GM12878 (cell line): ENCODE measurements at regions not wholly inside any gene's neighbourhood (a gene's known extent, or its start where the extent isn't known, plus 50 kb on each side); places are given as distances from the start of the nearest gene placed in this dataset.

Experiments used
- BACH1 ChIP-seq: fragments of 450-650 bp; IDR thresholded peaks from 2 replicates; pipeline ENCODE4 v1.6.1; 2017; ENCODE audit warnings: mild to moderate bottlenecking, borderline replicate concordance
- BCL11A ChIP-seq: IDR thresholded peaks from 2 replicates; pipeline ENCODE4 v1.6.1; 2011; ENCODE audit warnings: low read depth, low read length
- CEBPB ChIP-seq, 2 experiments: fragments of 150-350 bp in 1 of 2; IDR thresholded peaks; 2 replicates each; pipeline ENCODE4 v1.6.1; 2012 to 2014; ENCODE audit warnings: low read depth in 2 of 2, low read length in 2 of 2, borderline replicate concordance in 1 of 2, inconsistent platforms in 1 of 2
- EP300 ChIP-seq, 2 experiments: fragments of 150-350 bp in 1 of 2; IDR thresholded peaks; 2 replicates each; pipeline ENCODE4 v1.6.1; 2011 to 2012; ENCODE audit warnings: low read depth in 2 of 2, low read length in 2 of 2, borderline replicate concordance in 1 of 2, improper control_type of control experiment in 1 of 2, inconsistent platforms in 1 of 2; ENCODE audit not compliant: control insufficient read depth in 1 of 2
- ESRRA ChIP-seq: IDR thresholded peaks from 2 replicates; pipeline ENCODE4 v1.6.1; 2012; ENCODE audit warnings: mild to moderate bottlenecking, low read length, improper control_type of control experiment
- FOS ChIP-seq: IDR thresholded peaks from 3 replicates; pipeline ENCODE4 v1.6.1; 2011; ENCODE audit warnings: borderline replicate concordance; ENCODE audit not compliant: insufficient read length; ENCODE audit errors: extremely low read depth
- JUND ChIP-seq: IDR thresholded peaks from 2 replicates; pipeline ENCODE4 v1.6.1; 2012; ENCODE audit warnings: low read depth, mild to moderate bottlenecking, low read length, improper control_type of control experiment, moderate library complexity
- KLF5 ChIP-seq: fragments of 450-650 bp; IDR thresholded peaks from 2 replicates; pipeline ENCODE4 v1.6.1; 2014; ENCODE audit warnings: mild to moderate bottlenecking; ENCODE audit not compliant: partially characterized antibody
- LARP7 ChIP-seq: fragments of 450-650 bp; IDR thresholded peaks from 2 replicates; pipeline ENCODE4 v1.6.1; 2017; ENCODE audit warnings: mild to moderate bottlenecking
- MTA3 ChIP-seq: IDR thresholded peaks from 2 replicates; pipeline ENCODE4 v1.6.1; 2012; ENCODE audit warnings: low read length, inconsistent platforms, borderline replicate concordance
- NFIC ChIP-seq: IDR thresholded peaks from 2 replicates; pipeline ENCODE4 v1.6.1; 2012; ENCODE audit warnings: low read depth, mild to moderate bottlenecking, inconsistent platforms, low read length, moderate library complexity
- NFYB ChIP-seq: IDR thresholded peaks from 2 replicates; pipeline ENCODE4 v1.6.1; 2011; ENCODE audit warnings: low read depth, mild to moderate bottlenecking, low read length, improper control_type of control experiment, moderate library complexity; ENCODE audit not compliant: insufficient read depth
- NR2C1 ChIP-seq: fragments of 450-650 bp; IDR thresholded peaks from 2 replicates; pipeline ENCODE4 v1.6.1; 2017; ENCODE audit warnings: antibody characterized with exemption, mild to moderate bottlenecking, moderate library complexity
- POLR2AphosphoS2 ChIP-seq: IDR thresholded peaks from 2 replicates; pipeline ENCODE4 v1.6.1; 2011; ENCODE audit warnings: low read depth, mild to moderate bottlenecking, low read length, improper control_type of control experiment, moderate library complexity
- POU2F2 ChIP-seq: IDR thresholded peaks from 3 replicates; pipeline ENCODE4 v1.6.1; 2011; ENCODE audit warnings: low read depth, mild to moderate bottlenecking, low read length, borderline replicate concordance
- RAD21 ChIP-seq: IDR thresholded peaks from 2 replicates; pipeline ENCODE4 v1.6.1; 2011; ENCODE audit warnings: mild to moderate bottlenecking, low read depth, low read length, moderate library complexity; ENCODE audit not compliant: insufficient read depth
- RAD51 ChIP-seq: fragments of 450-650 bp; IDR thresholded peaks from 2 replicates; pipeline ENCODE4 v1.6.1; 2016; ENCODE audit warnings: moderate library complexity, mild to moderate bottlenecking, inconsistent platforms
- RB1 ChIP-seq: fragments of 450-650 bp; formaldehyde crosslinking; IDR thresholded peaks from 2 replicates; pipeline ENCODE4 v1.6.1; 2017; ENCODE audit warnings: mild to moderate bottlenecking, borderline replicate concordance
- RELB ChIP-seq: fragments of 450-650 bp; IDR thresholded peaks from 2 replicates; pipeline ENCODE4 v1.6.1; 2017; ENCODE audit warnings: low read depth, mild to moderate bottlenecking, moderate library complexity
- SIN3A ChIP-seq: IDR thresholded peaks from 2 replicates; pipeline ENCODE4 v1.6.1; 2012; ENCODE audit warnings: low read depth, low read length, improper control_type of control experiment
- SMAD1 ChIP-seq: fragments of 450-650 bp; IDR thresholded peaks from 2 replicates; pipeline ENCODE4 v1.6.1; 2018; ENCODE audit warnings: mild to moderate bottlenecking, low read depth; ENCODE audit not compliant: partially characterized antibody
- SPI1 ChIP-seq: IDR thresholded peaks from 2 replicates; pipeline ENCODE4 v1.6.1; 2011; ENCODE audit warnings: low read depth, mild to moderate bottlenecking, low read length, moderate library complexity, borderline replicate concordance; ENCODE audit not compliant: insufficient read depth
- SREBF2 ChIP-seq: IDR thresholded peaks from 2 replicates; pipeline ENCODE4 v1.6.1; 2012; ENCODE audit warnings: mild to moderate bottlenecking, low read length
- USF1 ChIP-seq: IDR thresholded peaks from 2 replicates; pipeline ENCODE4 v1.6.1; 2011; ENCODE audit warnings: borderline replicate concordance, low read depth, mild to moderate bottlenecking, moderate library complexity, mixed read lengths, low read length; ENCODE audit not compliant: insufficient read depth; ENCODE audit errors: extremely low read length
- ZNF207 ChIP-seq: fragments of 450-650 bp; IDR thresholded peaks from 2 replicates; pipeline ENCODE4 v1.6.1; 2014; ENCODE audit warnings: antibody characterized with exemption, mild to moderate bottlenecking, borderline replicate concordance
- ZNF24 ChIP-seq: fragments of 450-650 bp; IDR thresholded peaks from 2 replicates; pipeline ENCODE4 v1.6.1; 2017; ENCODE audit warnings: antibody characterized with exemption, mild to moderate bottlenecking
- TF ChIP-seq, protein P1 (sequence below): IDR thresholded peaks from 2 replicates; pipeline ENCODE4 v1.6.1; 2012; ENCODE audit warnings: low read length, inconsistent platforms
- TF ChIP-seq, protein P2 (sequence below): IDR thresholded peaks from 2 replicates; pipeline ENCODE4 v1.6.1; 2011; ENCODE audit warnings: mild to moderate bottlenecking, low read depth, low read length, moderate library complexity; ENCODE audit not compliant: insufficient replicate concordance

- no peak for TF ChIP-seq SREBF2
- 0 out of 3 replicates have a peak, but pooled peaks have one; percentile 45 for TF ChIP-seq POU2F2
- TF ChIP-seq SMAD1: no peak
- no peak for TF ChIP-seq ZNF207
- peak in 1 of 2 experiments; percentile 81; a peak in 3 of 4 replicates for TF ChIP-seq EP300 (IDR thresholded peaks at IDR 0.05; ENCODE audit: borderline replicate concordance in 1 of 2, control insufficient read depth in 1 of 2, low read depth in 2 of 2, low read length in 2 of 2)
- no peak for TF ChIP-seq NFYB
- TF ChIP-seq, protein P1, sequence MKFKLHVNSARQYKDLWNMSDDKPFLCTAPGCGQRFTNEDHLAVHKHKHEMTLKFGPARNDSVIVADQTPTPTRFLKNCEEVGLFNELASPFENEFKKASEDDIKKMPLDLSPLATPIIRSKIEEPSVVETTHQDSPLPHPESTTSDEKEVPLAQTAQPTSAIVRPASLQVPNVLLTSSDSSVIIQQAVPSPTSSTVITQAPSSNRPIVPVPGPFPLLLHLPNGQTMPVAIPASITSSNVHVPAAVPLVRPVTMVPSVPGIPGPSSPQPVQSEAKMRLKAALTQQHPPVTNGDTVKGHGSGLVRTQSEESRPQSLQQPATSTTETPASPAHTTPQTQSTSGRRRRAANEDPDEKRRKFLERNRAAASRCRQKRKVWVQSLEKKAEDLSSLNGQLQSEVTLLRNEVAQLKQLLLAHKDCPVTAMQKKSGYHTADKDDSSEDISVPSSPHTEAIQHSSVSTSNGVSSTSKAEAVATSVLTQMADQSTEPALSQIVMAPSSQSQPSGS: peak; percentile 67; the same call in 1 of the 2 replicates
- TF ChIP-seq RB1: no peak
- TF ChIP-seq JUND: no peak
- TF ChIP-seq MTA3: peak; percentile 91; the same call in 1 of the 2 replicates
- TF ChIP-seq LARP7: no peak
- no peak for TF ChIP-seq POLR2AphosphoS2
- no peak for TF ChIP-seq ESRRA
- TF ChIP-seq NFIC: peak; percentile 61
- TF ChIP-seq, protein P2, sequence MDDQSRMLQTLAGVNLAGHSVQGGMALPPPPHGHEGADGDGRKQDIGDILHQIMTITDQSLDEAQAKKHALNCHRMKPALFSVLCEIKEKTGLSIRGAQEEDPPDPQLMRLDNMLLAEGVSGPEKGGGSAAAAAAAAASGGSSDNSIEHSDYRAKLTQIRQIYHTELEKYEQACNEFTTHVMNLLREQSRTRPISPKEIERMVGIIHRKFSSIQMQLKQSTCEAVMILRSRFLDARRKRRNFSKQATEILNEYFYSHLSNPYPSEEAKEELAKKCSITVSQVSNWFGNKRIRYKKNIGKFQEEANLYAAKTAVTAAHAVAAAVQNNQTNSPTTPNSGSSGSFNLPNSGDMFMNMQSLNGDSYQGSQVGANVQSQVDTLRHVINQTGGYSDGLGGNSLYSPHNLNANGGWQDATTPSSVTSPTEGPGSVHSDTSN: no peak
- no peak for TF ChIP-seq ZNF24
- TF ChIP-seq BACH1: peak; percentile 47; the same call in 1 of the 2 replicates
- no peak for TF ChIP-seq CEBPB (IDR thresholded peaks at IDR 0.05; ENCODE audit: borderline replicate concordance in 1 of 2, low read depth in 2 of 2, low read length in 2 of 2)
- TF ChIP-seq SIN3A: no peak
- TF ChIP-seq BCL11A: peak; percentile 82
- no peak for TF ChIP-seq RAD21
- peak; percentile 99 for TF ChIP-seq SPI1
- peak; percentile 85 for TF ChIP-seq RAD51
- no peak for TF ChIP-seq FOS
- peak; percentile 75 for TF ChIP-seq RELB
- TF ChIP-seq NR2C1: no peak
- TF ChIP-seq USF1: peak; percentile 58
- TF ChIP-seq KLF5: no peak
These were observed 149.2 kb upstream of the GHITM start (continued) for GRCh38 chr10:83990126-83990525.
